GM21786 (cell line): ENCODE measurements at regions not wholly inside any gene's neighbourhood (a gene's known extent, or its start where the extent isn't known, plus 50 kb on each side); places are given as distances from the start of the nearest gene placed in this dataset.
"Not testable (repeated sequence)": the region's sequence is repeated elsewhere in the genome, so short reads cannot be mapped to it uniquely, and the experiment has no call there.

Source experiments
- ATAC-seq: cut with Tn5 transposase; IDR thresholded peaks from one replicate; pipeline ENCODE4 v1.9.1; 2021; ENCODE audit not compliant: unreplicated experiment

GRCh38 chr7:51426163-51426562, 109.6 kb upstream of the COBL start:
- no peak for ATAC-seq

GRCh38 chr7:51409934-51410333, 93.3 kb upstream of the COBL start:
- not testable (repeated sequence) for ATAC-seq

GRCh38 chr7:51397608-51398007, 81.0 kb upstream of the COBL start:
- ATAC-seq, result not testable (repeated sequence)

GRCh38 chr7:51393003-51393402, 76.4 kb upstream of the COBL start:
- ATAC-seq, result not testable (repeated sequence)

GRCh38 chr7:51389952-51390351, 73.3 kb upstream of the COBL start:
- not testable (repeated sequence) for ATAC-seq

- not testable (repeated sequence) for ATAC-seq
Measured at GRCh38 chr7:51389216-51389812, 72.7 kb upstream of the COBL start.

- ATAC-seq, result not testable (repeated sequence)
Measured at GRCh38 chr7:51388241-51388640, 71.6 kb upstream of the COBL start.

- not testable (repeated sequence) for ATAC-seq
Measured at GRCh38 chr7:51386806-51387568, 70.4 kb upstream of the COBL start.

- ATAC-seq, result not testable (repeated sequence)
Measured at GRCh38 chr7:51386184-51386583, 69.6 kb upstream of the COBL start.

- not testable (repeated sequence) for ATAC-seq
Measured at GRCh38 chr7:51382243-51382642, 65.6 kb upstream of the COBL start.

GRCh38 chr7:51376420-51377092, 59.9 kb upstream of the COBL start:
- ATAC-seq, result no peak

- ATAC-seq, result no peak
Measured at GRCh38 chr7:51374936-51375335, 58.3 kb upstream of the COBL start.

GRCh38 chr7:51373607-51374006, 57.0 kb upstream of the COBL start:
- not testable (repeated sequence) for ATAC-seq

- ATAC-seq, result no peak
Measured at GRCh38 chr7:51369746-51370145, 53.1 kb upstream of the COBL start.

GRCh38 chr7:51369228-51369627, 52.6 kb upstream of the COBL start:
- ATAC-seq, result not testable (repeated sequence)

- no peak for ATAC-seq
Measured at GRCh38 chr7:51368334-51368733, 51.7 kb upstream of the COBL start.

GRCh38 chr7:51367614-51367968, 51.0 kb upstream of the COBL start:
- ATAC-seq, result no peak

- peak; percentile 74 for ATAC-seq
Measured at GRCh38 chr7:51366930-51367613, 50.5 kb upstream of the COBL start.
